GM19351 (cell line): ENCODE measurements at regions not wholly inside any gene's neighbourhood (a gene's known extent, or its start where the extent isn't known, plus 50 kb on each side); places are given as distances from the start of the nearest gene placed in this dataset.
"Not testable (repeated sequence)": the region's sequence is repeated elsewhere in the genome, so short reads cannot be mapped to it uniquely, and the experiment has no call there.

Source experiments
- ATAC-seq: cut with Tn5 transposase; IDR thresholded peaks from one replicate; pipeline ENCODE4 v1.9.1; 2021; ENCODE audit warnings: mild to moderate bottlenecking, moderate library complexity; ENCODE audit not compliant: unreplicated experiment

GRCh38 chr11:122023614-122024250 is 92.3 kb downstream of the BLID start:
- ATAC-seq: no peak

DNA sequence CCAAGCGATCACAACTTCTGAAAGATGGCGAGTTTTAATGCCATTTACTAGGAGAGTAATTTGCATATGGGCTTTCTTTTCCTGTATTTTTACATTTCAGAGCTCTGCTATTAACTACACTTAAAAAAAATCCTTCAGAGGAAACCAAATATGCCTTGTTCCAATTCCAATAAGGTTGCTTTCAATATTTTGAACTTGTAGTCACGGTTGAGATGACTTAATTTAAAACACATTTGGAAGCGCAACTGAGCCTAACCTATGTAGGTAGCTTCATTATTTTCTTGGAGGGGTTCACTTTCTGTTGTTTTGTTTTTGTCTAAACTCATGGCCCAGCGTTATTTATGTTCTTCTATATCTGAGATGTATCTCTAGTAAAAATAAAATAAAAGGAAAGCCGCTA is 93.4 kb downstream of the BLID start:
- no peak for ATAC-seq

- ATAC-seq: no peak
Measured at GRCh38 chr11:122020902-122021301, 95.1 kb downstream of the BLID start.

DNA sequence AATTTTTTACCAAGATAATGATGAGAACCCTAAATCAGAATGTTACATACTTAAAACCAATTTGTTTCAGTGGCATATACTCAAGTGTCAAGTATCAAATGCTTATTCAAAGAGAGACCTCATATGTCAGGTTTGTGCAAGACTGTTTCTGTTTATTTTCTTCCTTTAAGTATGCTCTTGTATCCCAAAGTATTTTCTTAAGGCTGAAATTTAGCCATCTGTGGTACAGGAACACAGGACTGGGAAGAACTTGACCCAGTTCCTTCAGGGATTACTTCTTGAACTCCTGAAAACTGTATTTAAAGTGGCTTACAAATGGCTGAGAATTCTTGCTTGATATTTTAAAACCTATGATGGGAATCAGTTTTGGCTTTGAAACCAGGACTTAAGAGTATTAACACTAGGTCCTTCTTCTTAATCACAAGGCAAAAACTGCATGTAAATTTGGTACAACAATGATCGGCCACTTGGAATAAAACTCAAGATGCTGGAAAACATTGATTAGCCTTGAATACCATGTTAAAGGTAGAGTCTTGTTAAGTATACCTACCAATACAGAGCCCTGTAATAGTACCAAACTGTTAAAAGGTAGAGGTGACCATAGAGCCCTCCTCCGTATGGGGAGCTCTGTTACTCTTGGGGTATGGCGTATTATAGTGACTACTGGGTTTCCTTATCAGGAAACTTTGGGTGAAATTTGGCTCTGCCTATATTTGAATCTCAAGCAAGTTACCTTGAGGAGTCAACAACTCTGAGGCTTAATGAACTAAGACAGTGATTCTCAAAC is 95.9 kb downstream of the BLID start:
- ATAC-seq: no peak

GRCh38 chr11:122007601-122008071 is 108.4 kb downstream of the BLID start:
- ATAC-seq: no peak

DNA sequence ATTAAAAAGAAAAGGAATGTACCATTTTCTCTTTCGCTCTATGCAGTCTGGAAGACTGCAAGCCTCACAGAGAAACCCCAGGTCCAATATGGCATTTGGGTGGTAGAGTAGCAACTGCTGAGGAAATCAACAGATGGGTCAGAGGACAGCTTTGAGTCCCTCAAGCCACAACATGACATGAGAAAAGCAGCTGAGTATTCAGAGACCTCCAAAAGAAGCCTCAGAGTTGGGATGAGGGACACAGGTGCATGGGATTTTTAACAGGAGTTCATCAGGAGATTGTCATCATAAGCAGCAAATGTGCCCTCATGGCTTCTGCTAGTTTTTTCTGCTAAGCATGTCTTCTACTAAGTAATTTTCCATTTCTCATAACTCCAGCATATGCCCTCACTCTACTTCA is 111.6 kb downstream of the BLID start:
- ATAC-seq: no peak

GRCh38 chr11:122002926-122003325 is 113.1 kb downstream of the BLID start:
- ATAC-seq: no peak

GRCh38 chr11:122002047-122002446 is 114.0 kb downstream of the BLID start:
- no peak for ATAC-seq

- no peak for ATAC-seq
Measured at GRCh38 chr11:121999651-122000050, 116.4 kb downstream of the BLID start.

- ATAC-seq: no peak
Measured at GRCh38 chr11:121996574-121996973, 119.4 kb downstream of the BLID start.

- ATAC-seq: no peak
Measured at GRCh38 chr11:121983901-121984300, 132.1 kb downstream of the BLID start.

DNA sequence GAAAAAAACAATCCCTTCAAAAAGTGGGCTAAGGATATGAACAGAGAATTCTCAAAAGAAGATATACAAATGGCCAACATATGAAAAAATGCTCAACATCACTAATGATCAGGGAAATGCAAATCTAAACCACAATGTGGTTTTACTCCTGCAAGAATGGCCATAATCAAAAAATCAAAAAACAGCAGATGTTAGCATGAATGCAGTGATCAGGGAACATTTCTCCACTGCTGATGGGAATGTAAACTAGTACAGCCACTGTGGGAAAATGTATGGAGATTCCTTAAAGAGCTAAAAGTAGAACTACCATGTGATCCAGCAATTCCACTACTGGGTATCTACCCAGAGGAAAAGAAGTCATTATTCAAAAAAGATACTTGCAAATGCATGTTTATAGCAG is 138.1 kb downstream of the BLID start:
- not testable (repeated sequence) for ATAC-seq

- no peak for ATAC-seq
Measured at GRCh38 chr11:121968638-121969037, 147.4 kb downstream of the BLID start.

- no peak for ATAC-seq
Measured at GRCh38 chr11:121967131-121967704, 148.8 kb downstream of the BLID start.

DNA sequence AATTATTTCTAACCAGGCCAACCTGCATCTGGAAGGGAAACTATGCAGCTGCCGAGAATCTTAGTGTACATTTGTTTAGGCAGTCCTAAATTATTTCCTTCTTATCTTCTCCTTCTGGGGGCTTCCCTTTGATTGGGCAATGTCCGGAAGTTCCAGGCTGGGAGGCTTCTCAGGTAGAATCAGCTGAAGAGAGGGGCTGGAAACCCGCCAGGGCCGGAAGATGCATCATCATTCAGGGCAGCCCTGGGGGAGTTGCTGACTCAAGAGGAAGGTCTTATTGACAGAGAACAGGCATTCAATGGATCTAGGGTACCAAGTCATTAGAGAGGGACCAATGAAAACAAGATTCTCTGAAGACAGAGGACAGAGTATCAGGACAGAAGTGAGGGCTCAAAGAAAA is 150.7 kb downstream of the BLID start:
- ATAC-seq: no peak

DNA sequence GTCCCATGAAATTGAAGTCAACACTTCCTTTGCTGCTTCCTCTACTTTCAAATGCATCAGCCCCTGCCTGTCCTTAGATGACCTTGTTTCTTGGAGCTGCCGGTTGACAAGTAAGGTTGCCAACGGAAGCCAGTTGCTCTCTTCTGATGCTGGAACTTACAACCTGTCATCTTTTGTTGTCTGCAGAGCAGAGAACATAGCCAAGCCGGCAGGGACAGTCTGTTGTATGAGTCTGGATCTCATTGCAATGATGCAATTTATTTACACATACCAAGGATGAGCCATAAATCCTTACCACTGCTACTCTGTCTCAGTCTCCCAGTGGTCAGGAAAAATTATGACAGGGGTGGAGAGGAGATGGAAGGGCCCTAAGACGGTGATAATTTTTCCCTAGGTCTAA is 151.4 kb downstream of the BLID start:
- ATAC-seq: no peak

DNA sequence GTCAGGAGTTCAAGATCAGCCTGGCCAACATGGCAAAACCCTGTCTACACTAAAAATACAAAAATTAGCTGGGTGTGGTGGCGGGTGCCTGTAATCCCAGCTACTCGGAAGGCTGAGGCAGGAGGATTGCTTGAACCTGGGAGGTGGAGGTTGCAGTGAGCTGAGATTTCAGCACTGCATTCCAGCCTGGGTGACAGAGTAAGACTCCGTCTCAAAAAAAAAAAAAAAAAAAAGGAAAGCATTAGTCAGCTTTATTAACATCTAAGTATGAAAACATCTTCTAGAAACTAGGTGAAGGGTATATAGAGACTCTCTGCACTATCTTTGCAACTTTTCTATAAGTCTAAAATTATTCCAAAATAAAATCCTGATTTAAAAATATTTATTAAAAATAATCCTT is 152.2 kb downstream of the BLID start:
- not testable (repeated sequence) for ATAC-seq

GRCh38 chr11:121961321-121961801 is 154.7 kb downstream of the BLID start:
- ATAC-seq: no peak

- ATAC-seq: no peak
Measured at GRCh38 chr11:121958971-121959325, 157.1 kb downstream of the BLID start.

GRCh38 chr11:121958323-121958970 is 157.6 kb downstream of the BLID start:
- no peak for ATAC-seq

GRCh38 chr11:121953122-121953521 is 162.9 kb downstream of the BLID start:
- ATAC-seq: no peak

DNA sequence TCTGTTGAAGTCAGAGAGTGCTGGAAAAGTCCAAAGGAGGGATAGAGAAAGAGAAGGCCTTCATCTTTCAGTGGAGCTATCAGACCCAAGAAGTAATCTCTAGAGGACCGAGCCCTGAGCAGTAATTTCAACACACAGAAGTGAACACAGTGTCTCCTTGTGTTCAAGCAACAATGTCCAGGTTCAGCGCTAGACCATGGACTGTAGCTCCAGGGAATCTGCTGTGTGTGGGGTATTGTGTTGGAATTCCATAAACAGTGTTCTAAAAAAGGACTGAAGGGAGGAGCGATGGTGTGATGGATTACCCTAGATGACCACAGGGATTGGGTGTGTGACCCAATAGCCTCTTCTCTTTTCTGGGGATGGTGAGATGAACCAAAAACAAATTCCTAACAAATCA is 165.9 kb downstream of the BLID start:
- no peak for ATAC-seq
